Transverse colon (tissue), 4 donors: ENCODE measurements at regions not wholly inside any gene's neighbourhood (a gene's known extent, or its start where the extent isn't known, plus 50 kb on each side); places are given as distances from the start of the nearest gene placed in this dataset.
"Not testable (repeated sequence)": the region's sequence is repeated elsewhere in the genome, so short reads cannot be mapped to it uniquely, and the experiment has no call there.

Experiments used
- DNase-seq: peaks from one replicate; pipeline ENCODE4 v3.0.0-alpha.2; 2019
- H3K27ac ChIP-seq, 4 donors: fragments of 200-600 bp; sonication (generic); 2 replicates each; pipeline ENCODE4 v1.5.1; 2016 to 2018; ENCODE audit warnings: inconsistent platforms in 4 of 4
- H3K27me3 ChIP-seq: fragments of 200-600 bp; sonication (generic); 2 replicates; pipeline ENCODE4 v1.5.1; 2017; ENCODE audit warnings: inconsistent platforms
- H3K36me3 ChIP-seq, 4 donors: fragments of 200-600 bp; sonication (generic); 2 replicates each; pipeline ENCODE4 v1.5.1; 2017 to 2019; ENCODE audit warnings: inconsistent platforms in 4 of 4
- H3K4me1 ChIP-seq, 4 donors: fragments of 200-600 bp; sonication (generic); 2 replicates each; pipeline ENCODE4 v1.5.1; 2017 to 2020; ENCODE audit warnings: inconsistent platforms in 4 of 4
- H3K4me3 ChIP-seq, 4 donors: fragments of 200-600 bp; sonication (generic); 1 replicate in 1 of 4; 2 replicates in 3 of 4; pipeline versions ENCODE4 v1.5.1 to v1.6.1; 2017 to 2019; ENCODE audit warnings: inconsistent platforms in 4 of 4
- H3K9me3 ChIP-seq, 2 donors: fragments of 200-600 bp; sonication (generic); 2 replicates each; pipeline ENCODE4 v1.5.1; 2017 to 2019; ENCODE audit warnings: inconsistent platforms in 2 of 2
- CTCF ChIP-seq, 5 experiments: fragments of 200-600 bp in 3 of 5; fragments of 450-650 bp in 2 of 5; sonication (generic) in 3 of 5; IDR thresholded peaks; 1 replicate in 2 of 5; 2 replicates in 3 of 5; pipeline ENCODE4 v1.5.1; 2016 to 2017; ENCODE audit warnings: antibody characterized with exemption in 5 of 5, inconsistent platforms in 3 of 5, mild to moderate bottlenecking in 2 of 5, moderate library complexity in 1 of 5
- EP300 ChIP-seq: sonication (generic); formaldehyde crosslinking; IDR thresholded peaks from one replicate; pipeline ENCODE4 v1.6.1; 2017; ENCODE audit warnings: antibody characterized with exemption, low read depth
- POLR2A ChIP-seq: fragments of 450-650 bp; IDR thresholded peaks from one replicate; pipeline ENCODE4 v1.6.1; 2016; ENCODE audit warnings: antibody characterized with exemption, mild to moderate bottlenecking, moderate library complexity
- POLR2AphosphoS5 ChIP-seq, 3 donors: sonication (generic); formaldehyde crosslinking; IDR thresholded peaks; one replicate each; pipeline ENCODE4 v1.6.1; 2016; ENCODE audit warnings: antibody characterized with exemption in 3 of 3
- WGBS, 2 donors: methylation state at CpG; one replicate each; pipeline ENCODE4 v1.1.5; 2018; ENCODE audit warnings: low coverage in 1 of 2; 5-methylcytosine and 5-hydroxymethylcytosine counted together
- in situ Hi-C, 4 donors: fragments of 200-750 bp; cut with MboI; loops; one replicate each; pipeline versions ENCODE4 v1.15.0 to v1.15.1; 2017; ENCODE audit warnings: low sequenced_read_pairs in 3 of 4, low pct_ligation_motif_present in 1 of 4, low pct_unique_long_range_greater_than_20kb in 1 of 4
- intact Hi-C: fragments of 100-400 bp; cut with DNase I; formaldehyde crosslinking; loops from one replicate; pipeline ENCODE4 v1.15.1; 2023; ENCODE audit warnings: low total_unique reads

- Histone ChIP-seq H3K4me1 (no peaks in the 10 kb centered on the region), H3K27ac (no peak overlapping the region), H3K9me3 (no peaks in the 10 kb centered on the region), H3K4me3 (no peak overlapping the region), H3K27me3 (peaks cover 7% of the 10 kb centered on the region), H3K36me3 (no peaks in the 10 kb centered on the region)
- 60 to 69% methylated on average over 1 of the region's 1 CpG for WGBS, 2 donors
- intact Hi-C loops: no loop called here
- in situ Hi-C loops: no loop called here
- TF ChIP-seq EP300 (no peak), POLR2AphosphoS5 (IDR thresholded peaks at IDR 0.05) (no peak), CTCF (IDR thresholded peaks at IDR 0.05) (no peak), POLR2A (no peak)
- DNase-seq: no peak
These were observed 54.2 kb upstream of the OPRM1 start for GRCh38 chr6:153984811-153985210.

- in situ Hi-C loops: no loop called here
- no peaks in the 10 kb centered on the region for H3K4me1 ChIP-seq
- TF ChIP-seq POLR2A (no peak), CTCF (IDR thresholded peaks at IDR 0.05) (no peak), EP300 (no peak), POLR2AphosphoS5 (IDR thresholded peaks at IDR 0.05) (no peak)
- no peak overlapping the region for H3K4me3 ChIP-seq
- intact Hi-C loops: no loop called here
- H3K27ac ChIP-seq: no peak overlapping the region
- no peak for DNase-seq
- H3K9me3 ChIP-seq: no peaks in the 10 kb centered on the region
- WGBS, 2 donors: 81 to 85% methylated on average over 2 of the region's 2 CpGs
- peaks cover 7% of the 10 kb centered on the region for H3K27me3 ChIP-seq
- H3K36me3 ChIP-seq: no peaks in the 10 kb centered on the region
These were observed 58.9 kb upstream of the OPRM1 start for GRCh38 chr6:153980171-153980570.

DNA sequence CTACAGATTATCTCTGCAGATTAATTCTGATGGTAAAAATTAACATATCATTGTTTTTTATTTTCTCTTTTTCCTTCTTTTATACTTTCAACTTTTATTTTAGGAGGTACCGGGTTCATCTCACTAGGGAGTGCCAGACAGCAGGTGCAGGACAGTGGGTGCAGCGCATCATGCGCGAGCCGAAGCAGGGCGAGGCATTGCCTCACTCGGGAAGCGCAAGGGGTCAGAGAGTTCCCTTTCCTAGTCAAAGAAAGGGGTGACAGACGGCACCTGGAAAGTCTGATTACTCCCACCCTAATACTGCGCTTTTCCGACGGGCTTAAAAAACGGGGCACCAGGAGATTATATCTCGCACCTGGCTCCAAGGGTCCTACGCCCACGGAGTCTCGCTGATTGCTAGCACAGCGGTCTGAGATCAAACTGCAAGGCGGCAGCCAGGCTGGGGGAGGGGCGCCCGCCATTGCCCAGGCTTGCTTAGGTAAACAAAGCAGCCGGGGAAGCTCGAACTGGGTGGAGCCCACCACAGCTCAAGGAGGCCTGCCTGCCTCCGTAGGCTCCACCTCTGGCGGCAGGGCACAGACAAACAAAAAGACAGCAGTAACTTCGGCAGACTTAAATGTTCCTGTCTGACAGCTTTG, 60.0 kb upstream of the OPRM1 start:
- H3K36me3 ChIP-seq, H3K27me3 ChIP-seq, H3K9me3 ChIP-seq, intact Hi-C loops, H3K4me3 ChIP-seq, H3K4me1 ChIP-seq, in situ Hi-C loops, H3K27ac ChIP-seq, DNase-seq: not testable (repeated sequence)
- 88 to 98% methylated on average over 8 to 26 of the region's 26 CpGs for WGBS, 2 donors

- no peaks in the 10 kb centered on the region for H3K4me1 ChIP-seq
- DNase-seq: no peak
- in situ Hi-C loops: no loop called here
- no peaks in the 10 kb centered on the region for H3K27me3 ChIP-seq
- no peak overlapping the region for H3K4me3 ChIP-seq
- 42 to 60% methylated on average over 5 to 7 of the region's 7 CpGs for WGBS, 2 donors
- TF ChIP-seq EP300 (no peak), POLR2A (no peak), CTCF (IDR thresholded peaks at IDR 0.05) (no peak), POLR2AphosphoS5 (IDR thresholded peaks at IDR 0.05) (no peak)
- H3K9me3 ChIP-seq: no peaks in the 10 kb centered on the region
- intact Hi-C loops: no loop called here
- H3K27ac ChIP-seq: no peak overlapping the region
- no peaks in the 10 kb centered on the region for H3K36me3 ChIP-seq
These were observed 61.9 kb upstream of the OPRM1 start for GRCh38 chr6:153976921-153977693.
